Neutrophil (primary cell): ENCODE measurements at regions not wholly inside any gene's neighbourhood (a gene's known extent, or its start where the extent isn't known, plus 50 kb on each side); places are given as distances from the start of the nearest gene placed in this dataset.

Experiments
- H3K27ac ChIP-seq: fragments of 200-600 bp; sonication (generic); 2 replicates; pipeline ENCODE4 v1.5.1; 2016; ENCODE audit warnings: mild to moderate bottlenecking, moderate library complexity
- H3K27me3 ChIP-seq: fragments of 200-600 bp; sonication (generic); 2 replicates; pipeline ENCODE4 v1.6.0; 2016; ENCODE audit warnings: mild to moderate bottlenecking
- H3K36me3 ChIP-seq: fragments of 200-600 bp; sonication (generic); 2 replicates; pipeline ENCODE4 v1.5.1; 2017
- H3K4me1 ChIP-seq, 2 experiments: fragments of 200-600 bp in 1 of 2; sonication (generic) in 1 of 2; 1 replicate in 1 of 2; 2 replicates in 1 of 2; pipeline versions ENCODE4 v1.5.1 to v1.6.1; 2013 to 2016; ENCODE audit warnings: low read depth in 1 of 2, low read length in 1 of 2, mild to moderate bottlenecking in 1 of 2, moderate library complexity in 1 of 2; ENCODE audit not compliant: control insufficient read depth in 1 of 2, insufficient read depth in 1 of 2
- H3K4me3 ChIP-seq, 2 experiments: fragments of 200-600 bp in 1 of 2; sonication (generic) in 1 of 2; 1 replicate in 1 of 2; 2 replicates in 1 of 2; pipeline ENCODE4 v1.5.1; 2013 to 2016; ENCODE audit warnings: low read depth in 1 of 2, low read length in 1 of 2, mild to moderate bottlenecking in 1 of 2, moderate library complexity in 1 of 2
- H3K9me3 ChIP-seq: fragments of 200-600 bp; sonication (generic); 2 replicates; pipeline ENCODE4 v1.5.1; 2016
- CTCF ChIP-seq: fragments of 200-600 bp; sonication (generic); IDR thresholded peaks from 2 replicates; pipeline ENCODE4 v1.5.1; 2016; ENCODE audit warnings: antibody characterized with exemption

- H3K27me3 ChIP-seq: no peaks in the 10 kb centered on the region
- no peak overlapping the region for H3K27ac ChIP-seq
- no peaks in the 10 kb centered on the region for H3K9me3 ChIP-seq
- H3K4me3 ChIP-seq: no peak overlapping the region
- H3K36me3 ChIP-seq: no peaks in the 10 kb centered on the region
- no peak for TF ChIP-seq CTCF
- H3K4me1 ChIP-seq: no peaks in the 10 kb centered on the region
Observed at GRCh38 chr2:16175247-16175825, 235.0 kb downstream of the MYCN start.

DNA sequence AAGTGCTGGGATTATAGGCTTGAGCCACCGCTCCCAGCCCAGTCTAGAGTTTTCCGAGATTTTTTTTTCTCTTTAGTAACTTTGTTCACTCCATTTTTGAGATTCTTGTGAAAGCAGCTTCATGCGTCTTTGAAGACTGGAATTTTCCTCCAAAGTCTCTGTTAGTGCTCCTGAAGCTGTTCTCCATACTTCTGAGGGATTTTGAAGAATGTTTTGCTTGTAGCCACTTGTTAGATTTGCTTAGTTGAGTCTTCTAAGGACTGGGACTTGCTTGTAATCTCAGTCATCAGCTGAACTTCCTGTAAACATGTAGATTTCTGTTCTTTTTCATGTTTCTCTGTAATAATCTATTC is 234.3 kb downstream of the MYCN start:
- Histone ChIP-seq H3K36me3 (no peaks in the 10 kb centered on the region), H3K27ac (no peak overlapping the region), H3K27me3 (no peaks in the 10 kb centered on the region), H3K9me3 (no peaks in the 10 kb centered on the region), H3K4me1 (no peaks in the 10 kb centered on the region), H3K4me3 (no peak overlapping the region)
- no peak for TF ChIP-seq CTCF

- Histone ChIP-seq H3K27me3 (no peaks in the 10 kb centered on the region), H3K4me3 (no peak overlapping the region), H3K4me1 (no peaks in the 10 kb centered on the region), H3K9me3 (no peaks in the 10 kb centered on the region), H3K36me3 (no peaks in the 10 kb centered on the region), H3K27ac (no peak overlapping the region)
- no peak for TF ChIP-seq CTCF
Observed at GRCh38 chr2:16173893-16174692, 233.7 kb downstream of the MYCN start.

DNA sequence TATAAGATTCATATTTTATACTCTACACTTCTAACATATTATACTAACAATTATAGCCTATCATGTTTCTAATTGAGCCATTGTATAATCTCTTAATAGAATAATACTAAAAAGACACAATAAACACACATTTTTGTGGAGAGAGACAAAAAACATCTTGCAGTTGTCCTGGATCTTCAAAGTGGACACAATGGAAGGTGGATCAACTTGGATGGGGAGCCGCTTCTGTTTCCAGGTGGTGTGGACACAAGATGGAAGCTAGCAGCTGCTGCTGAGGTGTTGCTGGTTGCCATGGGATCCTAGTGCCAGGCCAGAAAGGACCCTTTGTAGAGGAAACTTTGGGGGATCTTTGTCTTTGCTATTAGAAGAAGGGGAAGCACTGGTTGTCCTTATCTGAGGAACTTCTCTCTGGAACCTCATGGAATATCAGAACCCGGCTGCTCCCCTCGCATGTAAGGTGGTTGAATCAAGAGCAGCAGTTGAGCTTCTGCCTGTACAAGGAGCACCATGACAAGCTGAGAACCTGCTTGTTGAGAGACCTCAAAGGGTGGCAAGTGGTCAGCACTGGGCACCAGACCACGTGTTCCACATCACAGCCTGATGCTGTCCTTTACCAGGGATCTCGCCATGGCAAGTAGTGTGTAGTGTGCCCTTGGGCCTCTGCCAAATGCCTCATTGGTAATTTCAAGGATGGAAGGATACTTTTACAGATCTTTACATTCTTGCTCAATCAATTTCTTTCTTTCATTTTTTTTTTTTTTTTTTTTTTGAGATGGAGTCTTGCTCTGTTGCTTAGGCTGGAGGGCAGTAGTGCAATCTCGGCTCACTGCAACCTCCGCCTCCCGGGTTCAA is 232.2 kb downstream of the MYCN start:
- Histone ChIP-seq H3K9me3 (no peaks in the 10 kb centered on the region), H3K27ac (no peak overlapping the region), H3K36me3 (no peaks in the 10 kb centered on the region), H3K27me3 (no peaks in the 10 kb centered on the region), H3K4me3 (no peak overlapping the region), H3K4me1 (no peaks in the 10 kb centered on the region)
- no peak for TF ChIP-seq CTCF

DNA sequence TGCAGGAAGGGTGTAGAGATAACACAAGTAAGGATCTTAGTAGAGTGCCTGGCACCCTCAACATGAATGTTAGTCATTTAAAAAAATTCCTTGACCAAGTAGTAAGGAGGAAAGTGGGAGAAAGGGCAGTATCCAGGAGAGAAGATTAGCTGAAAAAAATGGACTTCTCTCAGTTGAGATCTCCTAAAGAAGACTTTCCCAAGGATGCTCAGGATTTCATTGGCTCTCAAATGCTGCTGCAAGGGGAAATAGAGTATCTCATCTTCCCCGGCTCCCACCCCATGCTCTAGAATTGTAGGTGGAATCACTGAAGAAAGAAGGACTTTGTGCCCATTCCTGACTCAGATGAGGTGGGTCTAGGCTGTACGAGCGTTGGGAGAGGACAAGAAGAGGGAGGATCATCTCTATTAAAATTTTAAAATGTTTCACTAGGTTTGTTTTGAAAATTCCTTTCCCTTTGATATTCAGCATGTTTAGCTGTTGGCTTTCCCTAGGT is 231.1 kb downstream of the MYCN start:
- Histone ChIP-seq H3K27me3 (no peaks in the 10 kb centered on the region), H3K36me3 (no peaks in the 10 kb centered on the region), H3K4me3 (no peak overlapping the region), H3K4me1 (no peaks in the 10 kb centered on the region), H3K27ac (no peak overlapping the region), H3K9me3 (no peaks in the 10 kb centered on the region)
- TF ChIP-seq CTCF: no peak
